ENCODE measurements at regions not wholly inside any gene's neighbourhood (a gene's known extent, or its start where the extent isn't known, plus 50 kb on each side); places are given as distances from the start of the nearest gene placed in this dataset.
"Not testable (repeated sequence)": the region's sequence is repeated elsewhere in the genome, so short reads cannot be mapped to it uniquely, and the experiment has no call there.

DNA sequence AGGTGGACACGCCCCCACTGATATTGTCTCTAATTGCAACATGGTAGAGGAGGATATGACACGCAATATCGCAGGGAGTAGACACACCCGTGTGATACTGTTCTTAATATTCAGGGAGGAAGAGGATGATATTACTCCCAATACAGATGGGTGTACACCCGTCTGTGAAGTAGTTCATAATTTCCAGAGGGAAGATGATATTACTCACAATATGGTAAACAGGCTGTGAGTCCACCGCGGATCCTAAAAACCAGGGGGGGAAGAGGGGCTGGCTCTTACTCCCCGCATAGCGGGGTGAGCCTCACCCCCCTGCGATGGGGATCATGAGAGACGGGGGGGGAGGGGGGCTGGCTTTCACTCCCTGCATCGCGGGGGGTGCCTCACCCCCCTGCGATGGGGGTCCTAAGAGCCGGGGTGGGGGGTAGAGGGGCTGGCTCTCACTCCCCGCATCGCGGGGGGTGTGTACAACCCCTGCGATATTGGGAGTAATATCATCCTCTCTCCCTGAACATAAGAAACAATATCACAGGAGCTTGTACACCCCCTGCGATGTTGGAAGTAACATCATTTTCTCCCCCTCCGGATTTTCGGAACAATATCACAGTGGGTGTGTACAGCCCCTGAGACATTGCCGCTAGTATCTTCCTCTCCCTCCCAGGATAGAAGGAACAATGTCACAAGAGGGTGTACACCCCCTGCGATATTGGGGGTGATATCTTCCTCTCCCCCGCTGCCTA lies 52.2 kb upstream of the FRG2C start:
- DNase-seq, result not testable (repeated sequence)

All from inflammatory macrophage (primary cell).